CD4-positive, alpha-beta memory T cell (primary cell): ENCODE measurements at regions not wholly inside any gene's neighbourhood (a gene's known extent, or its start where the extent isn't known, plus 50 kb on each side); places are given as distances from the start of the nearest gene placed in this dataset.
A peak's percentile ranks its signal among the peaks of the same experiment; 100 is the strongest.

Experiments used
- CTCF ChIA-PET: fragments of 350-600 bp; sonication (Branson Sonifier 250); formaldehyde crosslinking; loops from one replicate; lab custom pipeline; 2021; ENCODE audit warnings: inconsistent platforms; ENCODE audit not compliant: partially characterized antibody; lab: Charles Lee
- POLR2A ChIA-PET: fragments of 350-600 bp; sonication (Branson Sonifier 250); formaldehyde crosslinking; loops from one replicate; lab custom pipeline; 2021; ENCODE audit not compliant: partially characterized antibody; lab: Charles Lee
- DNase-seq, 5 donors: peaks; one replicate each; pipeline versions ENCODE4 v3.0.0 to v3.0.0-alpha.2; 2020 to 2022; ENCODE audit warnings: mixed read lengths in 1 of 5
- H3K27ac ChIP-seq: one replicate; pipeline ENCODE4 v1.7.0; 2013; ENCODE audit warnings: low read depth, low read length
- H3K27me3 ChIP-seq: 2 replicates; pipeline ENCODE4 v1.7.0; 2013; ENCODE audit warnings: mild to moderate bottlenecking, low read length, moderate library complexity; ENCODE audit not compliant: insufficient read depth
- H3K36me3 ChIP-seq: 2 replicates; pipeline ENCODE4 v1.7.0; 2013; ENCODE audit warnings: mild to moderate bottlenecking, low read length, moderate library complexity; ENCODE audit not compliant: insufficient read depth
- H3K4me1 ChIP-seq: 2 replicates; pipeline ENCODE4 v1.7.0; 2013; ENCODE audit warnings: mild to moderate bottlenecking, low read length, moderate library complexity; ENCODE audit not compliant: insufficient read depth
- H3K4me3 ChIP-seq, 2 donors: one replicate each; pipeline ENCODE4 v1.7.0; 2013; ENCODE audit warnings: low read length in 2 of 2, mild to moderate bottlenecking in 1 of 2
- H3K9me3 ChIP-seq, 2 donors: one replicate each; pipeline ENCODE4 v1.7.0; 2013; ENCODE audit warnings: low read length in 2 of 2, control low read depth in 1 of 2; ENCODE audit not compliant: control insufficient read depth in 1 of 2
- H3K27ac Mint-ChIP-seq, 7 donors: one replicate each; pipeline ENCODE4 v1.8.0; 2020 to 2021; ENCODE audit warnings: mixed read lengths in 7 of 7, mild to moderate bottlenecking in 6 of 7, inconsistent platforms in 3 of 7, moderate library complexity in 3 of 7
- H3K27me3 Mint-ChIP-seq, 2 donors: one replicate each; pipeline ENCODE4 v1.8.0; 2020 to 2021; ENCODE audit warnings: mixed read lengths in 2 of 2
- H3K36me3 Mint-ChIP-seq, 2 donors: one replicate each; pipeline ENCODE4 v1.8.0; 2020 to 2021; ENCODE audit warnings: mixed read lengths in 2 of 2, inconsistent platforms in 1 of 2, mild to moderate bottlenecking in 1 of 2
- H3K4me1 Mint-ChIP-seq, 4 donors: one replicate each; pipeline ENCODE4 v1.8.0; 2020 to 2021; ENCODE audit warnings: mixed read lengths in 4 of 4, mild to moderate bottlenecking in 1 of 4
- H3K4me3 Mint-ChIP-seq, 8 donors: one replicate each; pipeline ENCODE4 v1.8.0; 2020 to 2021; ENCODE audit warnings: mixed read lengths in 8 of 8, mild to moderate bottlenecking in 7 of 8, moderate library complexity in 6 of 8, inconsistent platforms in 3 of 8
- H3K9me3 Mint-ChIP-seq, 8 donors: one replicate each; pipeline ENCODE4 v1.8.0; 2020 to 2021; ENCODE audit warnings: mixed read lengths in 8 of 8, mild to moderate bottlenecking in 5 of 8, inconsistent platforms in 3 of 8, moderate library complexity in 1 of 8
- intact Hi-C: fragments of 100-400 bp; cut with micrococcal nuclease; formaldehyde crosslinking; loops from one replicate; pipeline ENCODE4 v1.15.1; 2023

- Histone ChIP-seq H3K27ac (no peak overlapping the region), H3K4me1 (no peaks in the 10 kb centered on the region), H3K36me3 (no peaks in the 10 kb centered on the region), H3K9me3 (peaks cover 0 to 4% of the 10 kb centered on the region in 2 donors), H3K27me3 (no peaks in the 10 kb centered on the region), H3K4me3 (no peak overlapping the region)
- H3K27me3 Mint-ChIP-seq = peaks cover 0 to 2% of the 10 kb centered on the region in 2 donors
- H3K36me3 Mint-ChIP-seq = no peaks in the 10 kb centered on the region
- H3K4me3 Mint-ChIP-seq = no peak overlapping the region
- intact Hi-C loops = no loop called here
- DNase-seq = no peak
- no peak overlapping the region for H3K27ac Mint-ChIP-seq
- H3K9me3 Mint-ChIP-seq = peaks cover 0 to 12% (median 8%) of the 10 kb centered on the region in 8 donors
- CTCF ChIA-PET = no interaction called here
- POLR2A ChIA-PET = no interaction called here
- no peaks in the 10 kb centered on the region for H3K4me1 Mint-ChIP-seq
These were observed 236.0 kb downstream of the INHBA start for GRCh38 chr7:41466760-41467384.

GRCh38 chr7:41465571-41465970 is 237.3 kb downstream of the INHBA start:
- ChIA-PET POLR2A (no interaction called here), CTCF (no interaction called here)

DNA sequence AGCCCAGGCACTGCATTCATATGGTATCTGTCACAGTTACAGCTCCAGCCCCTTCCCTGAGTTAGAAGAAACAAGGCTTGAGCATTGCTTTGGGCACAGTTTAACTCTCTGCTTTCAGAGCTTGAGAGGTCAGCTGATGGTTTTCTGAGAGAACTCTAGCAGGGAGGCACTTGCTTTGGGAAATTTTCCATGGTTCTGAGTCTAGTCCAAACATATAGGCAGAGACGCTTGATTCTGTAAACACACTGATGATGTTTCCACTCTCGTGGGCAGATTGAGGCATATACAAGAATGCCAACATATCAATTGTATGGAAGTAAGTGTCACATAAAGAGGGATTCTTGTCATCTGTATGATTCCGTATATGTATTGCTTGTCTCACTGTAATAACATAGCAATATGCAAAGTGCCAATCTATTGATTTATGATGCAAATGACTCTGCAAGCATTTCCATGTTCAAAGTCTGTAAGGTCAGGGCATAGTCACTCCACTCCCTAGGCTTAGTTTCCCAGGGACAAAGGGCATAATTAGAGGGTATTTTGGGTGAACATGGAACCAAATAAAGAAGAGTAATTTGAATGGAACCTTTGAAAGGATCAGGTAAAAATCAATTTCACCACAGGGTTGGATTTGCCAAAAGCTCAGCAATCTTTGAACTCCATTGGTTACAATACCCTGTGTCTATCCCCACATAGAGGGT is 239.0 kb downstream of the INHBA start:
- H3K9me3 Mint-ChIP-seq = peaks cover 1 to 17% (median 16%) of the 10 kb centered on the region in 8 donors
- no peak for DNase-seq
- H3K36me3 Mint-ChIP-seq = no peaks in the 10 kb centered on the region
- H3K36me3 ChIP-seq = no peaks in the 10 kb centered on the region
- POLR2A ChIA-PET = no interaction called here
- no peaks in the 10 kb centered on the region for H3K4me1 ChIP-seq
- peaks cover 0 to 2% of the 10 kb centered on the region in 2 donors for H3K27me3 Mint-ChIP-seq
- no peak overlapping the region for H3K27ac ChIP-seq
- CTCF ChIA-PET = no interaction called here
- no peak overlapping the region for H3K4me3 ChIP-seq
- no peaks in the 10 kb centered on the region for H3K9me3 ChIP-seq
- H3K27ac Mint-ChIP-seq = no peak overlapping the region
- no peak overlapping the region for H3K4me3 Mint-ChIP-seq
- no peaks in the 10 kb centered on the region for H3K27me3 ChIP-seq
- intact Hi-C loops = no loop called here
- no peaks in the 10 kb centered on the region for H3K4me1 Mint-ChIP-seq

More at GRCh38 chr7:41465571-41465970, 237.3 kb downstream of the INHBA start:
- Mint-ChIP-seq H3K36me3 (no peaks in the 10 kb centered on the region), H3K4me3 (no peak overlapping the region), H3K4me1 (no peaks in the 10 kb centered on the region), H3K27me3 (peaks cover 0 to 2% of the 10 kb centered on the region in 2 donors), H3K9me3 (peaks cover 1 to 13% (median 11%) of the 10 kb centered on the region in 8 donors), H3K27ac (no peak overlapping the region)
- no peaks in the 10 kb centered on the region for H3K4me1 ChIP-seq
- intact Hi-C loops = no loop called here
- DNase-seq = no peak
- H3K27me3 ChIP-seq = no peaks in the 10 kb centered on the region
- H3K9me3 ChIP-seq = peaks cover 0 to 4% of the 10 kb centered on the region in 2 donors
- H3K27ac ChIP-seq = no peak overlapping the region
- no peak overlapping the region for H3K4me3 ChIP-seq
- no peaks in the 10 kb centered on the region for H3K36me3 ChIP-seq

GRCh38 chr7:41459623-41460261 is 243.1 kb downstream of the INHBA start:
- no peak overlapping the region for H3K27ac ChIP-seq
- no peaks in the 10 kb centered on the region for H3K4me1 Mint-ChIP-seq
- H3K4me3 Mint-ChIP-seq = no peak overlapping the region
- no peak overlapping the region for H3K27ac Mint-ChIP-seq
- peaks cover 1 to 21% (median 13%) of the 10 kb centered on the region in 8 donors for H3K9me3 Mint-ChIP-seq
- DNase-seq = no peak
- no peak overlapping the region for H3K4me3 ChIP-seq
- no peaks in the 10 kb centered on the region for H3K27me3 ChIP-seq
- intact Hi-C loops = no loop called here
- CTCF ChIA-PET = no interaction called here
- no peaks in the 10 kb centered on the region for H3K4me1 ChIP-seq
- no peaks in the 10 kb centered on the region for H3K27me3 Mint-ChIP-seq
- no peaks in the 10 kb centered on the region for H3K36me3 ChIP-seq
- POLR2A ChIA-PET = no interaction called here
- H3K9me3 ChIP-seq = no peaks in the 10 kb centered on the region
- no peaks in the 10 kb centered on the region for H3K36me3 Mint-ChIP-seq

GRCh38 chr7:41459183-41459582 is 243.7 kb downstream of the INHBA start:
- intact Hi-C loops = no loop called here
- Mint-ChIP-seq H3K27me3 (no peaks in the 10 kb centered on the region), H3K27ac (peak overlapping the region in 1 of 7 donors; percentile 27), H3K4me3 (no peak overlapping the region), H3K36me3 (no peaks in the 10 kb centered on the region), H3K4me1 (no peaks in the 10 kb centered on the region), H3K9me3 (peaks cover 1 to 21% (median 13%) of the 10 kb centered on the region in 8 donors)
- no peaks in the 10 kb centered on the region for H3K4me1 ChIP-seq
- H3K9me3 ChIP-seq = no peaks in the 10 kb centered on the region
- no peaks in the 10 kb centered on the region for H3K36me3 ChIP-seq
- no peak overlapping the region for H3K27ac ChIP-seq
- H3K27me3 ChIP-seq = no peaks in the 10 kb centered on the region
- no peak for DNase-seq
- ChIA-PET POLR2A (no interaction called here), CTCF (no interaction called here)
- no peak overlapping the region for H3K4me3 ChIP-seq

DNA sequence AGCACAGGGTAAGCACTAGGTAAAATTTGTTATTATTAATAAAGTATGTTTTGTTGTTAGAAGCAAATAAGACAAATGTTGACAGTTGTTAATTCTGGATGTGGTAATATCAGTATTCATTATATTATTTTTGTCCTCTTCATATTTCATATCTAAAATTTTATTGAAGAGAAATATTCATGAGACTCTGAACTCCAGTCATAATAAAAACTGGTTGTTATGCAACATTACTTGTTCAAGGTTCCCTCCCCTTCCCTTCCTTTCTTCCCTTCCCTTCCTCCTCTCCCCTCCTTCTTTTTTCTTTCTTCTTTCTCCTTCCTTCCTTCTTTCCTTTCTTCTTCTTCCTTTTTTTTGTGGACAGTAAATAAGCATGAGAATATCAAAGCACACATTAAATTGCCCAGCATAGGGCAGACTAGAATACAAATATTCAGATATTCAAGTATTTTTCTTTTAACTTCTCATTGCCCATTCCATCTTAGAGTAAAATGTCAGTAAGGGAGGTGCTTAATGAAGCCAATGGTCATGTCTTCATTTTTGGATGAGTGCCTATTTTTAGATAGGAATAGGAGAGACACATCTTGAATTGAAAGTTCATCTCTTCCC is 245.0 kb downstream of the INHBA start:
- Mint-ChIP-seq H3K36me3 (no peaks in the 10 kb centered on the region), H3K27me3 (no peaks in the 10 kb centered on the region), H3K4me1 (no peaks in the 10 kb centered on the region), H3K27ac (no peak overlapping the region), H3K4me3 (no peak overlapping the region), H3K9me3 (peaks cover 3 to 21% (median 9%) of the 10 kb centered on the region in 8 donors)
- CTCF ChIA-PET = no interaction called here
- H3K27ac ChIP-seq = no peak overlapping the region
- no peaks in the 10 kb centered on the region for H3K4me1 ChIP-seq
- H3K4me3 ChIP-seq = no peak overlapping the region
- H3K9me3 ChIP-seq = no peaks in the 10 kb centered on the region
- no peaks in the 10 kb centered on the region for H3K27me3 ChIP-seq
- H3K36me3 ChIP-seq = no peaks in the 10 kb centered on the region
- intact Hi-C loops = no loop called here
- DNase-seq = no peak
- POLR2A ChIA-PET = no interaction called here

GRCh38 chr7:41451826-41452225 is 251.1 kb downstream of the INHBA start:
- Histone ChIP-seq H3K4me3 (no peak overlapping the region), H3K9me3 (no peaks in the 10 kb centered on the region), H3K27ac (no peak overlapping the region), H3K4me1 (no peaks in the 10 kb centered on the region), H3K36me3 (no peaks in the 10 kb centered on the region), H3K27me3 (no peaks in the 10 kb centered on the region)
- CTCF ChIA-PET = no interaction called here
- DNase-seq = no peak
- H3K27me3 Mint-ChIP-seq = peaks cover 0 to 1% of the 10 kb centered on the region in 2 donors
- no peak overlapping the region for H3K4me3 Mint-ChIP-seq
- peaks cover 3 to 10% (median 6%) of the 10 kb centered on the region in 8 donors for H3K9me3 Mint-ChIP-seq
- intact Hi-C loops = no loop called here
- POLR2A ChIA-PET = no interaction called here
- no peaks in the 10 kb centered on the region for H3K36me3 Mint-ChIP-seq
- H3K4me1 Mint-ChIP-seq = no peaks in the 10 kb centered on the region
- H3K27ac Mint-ChIP-seq = no peak overlapping the region
